Heart left ventricle (tissue), 13 donors: ENCODE measurements at regions not wholly inside any gene's neighbourhood (a gene's known extent, or its start where the extent isn't known, plus 50 kb on each side); places are given as distances from the start of the nearest gene placed in this dataset.

Source experiments
- POLR2A ChIP-seq, 2 donors: fragments of 450-650 bp; IDR thresholded peaks; one replicate each; pipeline ENCODE4 v1.6.1; 2017; ENCODE audit warnings: antibody characterized with exemption in 2 of 2, mild to moderate bottlenecking in 2 of 2, moderate library complexity in 2 of 2
- TF ChIP-seq, protein P1 (sequence below), 12 donors: fragments of 200-600 bp; sonication (generic) in 4 of 12; IDR thresholded peaks; one replicate each; pipeline versions ENCODE4 v1.5.0 to v1.8.0; 2018 to 2022; ENCODE audit warnings: antibody characterized with exemption in 12 of 12, mild to moderate bottlenecking in 5 of 12
- donor health status: ischemic (EF 13 %, LVEDD 7.1; RV severe dilation, severe dysfunction).
- donor health status: DM: no; HTN: yes; CAD: no.
- donor health status: DM: no; HTN: no; CAD: no.
- donor health status: ischemic (EF 25% LVEDD 6.9; RV normal size, moderate dysfunction).
- donor health status: ischemic (EF 25% LVEDD 5.7; RV mildly dilated, moderate dysfunction).
- donor health status: ischemic (EF 35%, LVEDD 5.7; RV mildly dilated, moderate dysfunction).
- donor health status: nonischemic (EF 11% LVEDD 7.7; RV severe dilation, severe dysfunction).
- donor health status: DM: yes; HTN: yes; CAD: no.
- donor health status: PGD.
- donor health status: ischemic (EF 29% LVEDD 5.4; RV normal size, mild dysfunction).
- donor health status: nonischemic (EF 23%, LVEDD 6.1; RV moderate dilation, normal function).

DNA sequence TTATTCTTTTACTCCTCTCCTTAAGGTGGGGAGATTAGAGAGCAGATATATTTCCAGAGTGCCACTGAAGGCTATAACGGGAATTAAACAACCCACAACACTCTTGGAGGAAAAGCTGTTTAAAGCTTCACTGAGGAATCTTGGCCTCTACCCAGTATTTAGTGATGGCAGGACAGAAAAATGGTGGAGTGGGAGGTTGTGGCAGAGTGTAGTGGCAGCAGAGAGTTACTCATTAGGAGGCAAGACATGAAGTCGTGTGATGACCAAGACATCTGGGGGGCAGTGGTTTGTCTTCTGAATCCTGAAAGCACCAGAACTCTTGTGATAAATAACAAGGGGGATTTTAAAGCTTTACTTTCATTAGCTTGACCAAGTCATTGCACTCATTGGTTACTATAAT is 563.5 kb upstream of the SLITRK5 start:
- TF ChIP-seq POLR2A (IDR thresholded peaks at IDR 0.05) = no peak
- TF ChIP-seq, protein P1, sequence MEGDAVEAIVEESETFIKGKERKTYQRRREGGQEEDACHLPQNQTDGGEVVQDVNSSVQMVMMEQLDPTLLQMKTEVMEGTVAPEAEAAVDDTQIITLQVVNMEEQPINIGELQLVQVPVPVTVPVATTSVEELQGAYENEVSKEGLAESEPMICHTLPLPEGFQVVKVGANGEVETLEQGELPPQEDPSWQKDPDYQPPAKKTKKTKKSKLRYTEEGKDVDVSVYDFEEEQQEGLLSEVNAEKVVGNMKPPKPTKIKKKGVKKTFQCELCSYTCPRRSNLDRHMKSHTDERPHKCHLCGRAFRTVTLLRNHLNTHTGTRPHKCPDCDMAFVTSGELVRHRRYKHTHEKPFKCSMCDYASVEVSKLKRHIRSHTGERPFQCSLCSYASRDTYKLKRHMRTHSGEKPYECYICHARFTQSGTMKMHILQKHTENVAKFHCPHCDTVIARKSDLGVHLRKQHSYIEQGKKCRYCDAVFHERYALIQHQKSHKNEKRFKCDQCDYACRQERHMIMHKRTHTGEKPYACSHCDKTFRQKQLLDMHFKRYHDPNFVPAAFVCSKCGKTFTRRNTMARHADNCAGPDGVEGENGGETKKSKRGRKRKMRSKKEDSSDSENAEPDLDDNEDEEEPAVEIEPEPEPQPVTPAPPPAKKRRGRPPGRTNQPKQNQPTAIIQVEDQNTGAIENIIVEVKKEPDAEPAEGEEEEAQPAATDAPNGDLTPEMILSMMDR (IDR thresholded peaks at IDR 0.05) = no peak
